CD14-positive monocyte (primary cell): ENCODE measurements at regions not wholly inside any gene's neighbourhood (a gene's known extent, or its start where the extent isn't known, plus 50 kb on each side); places are given as distances from the start of the nearest gene placed in this dataset.

Experiments
- DNase-seq, 3 donors: peaks; one replicate each; pipeline ENCODE4 v3.0.0-alpha.2; 2011 to 2022
- H2AFZ ChIP-seq: 2 replicates; pipeline ENCODE4 v1.6.0; 2012; ENCODE audit warnings: mild to moderate bottlenecking, low read depth, low read length, inconsistent platforms; ENCODE audit not compliant: insufficient read depth, poor library complexity, severe bottlenecking
- H3K27ac ChIP-seq, 2 donors: 1 replicate in 1 of 2; 2 replicates in 1 of 2; pipeline ENCODE4 v1.5.1; 2012 to 2013; ENCODE audit warnings: low read length in 2 of 2, control low read depth in 1 of 2, inconsistent platforms in 1 of 2, low read depth in 1 of 2, mild to moderate bottlenecking in 1 of 2
- H3K27me3 ChIP-seq, 2 donors: one replicate each; pipeline versions ENCODE4 v1.6.0 to v1.6.1; 2011 to 2013; ENCODE audit warnings: low read length in 2 of 2; ENCODE audit not compliant: control insufficient read depth in 2 of 2, insufficient read depth in 2 of 2
- H3K36me3 ChIP-seq, 2 donors: replicated peaks in 1 of 2; 1 replicate in 1 of 2; 2 replicates in 1 of 2; pipeline versions ENCODE4 v1.5.1 to v1.6.1; 2012 to 2013; ENCODE audit warnings: low read length in 2 of 2, control low read depth in 1 of 2, inconsistent platforms in 1 of 2, mild to moderate bottlenecking in 1 of 2; ENCODE audit not compliant: insufficient read depth in 2 of 2, control insufficient read depth in 1 of 2
- H3K4me1 ChIP-seq, 2 donors: 1 replicate in 1 of 2; 2 replicates in 1 of 2; pipeline versions ENCODE4 v1.5.1 to v1.6.1; 2012 to 2013; ENCODE audit warnings: low read length in 2 of 2, control low read depth in 1 of 2, inconsistent platforms in 1 of 2, mild to moderate bottlenecking in 1 of 2, moderate library complexity in 1 of 2; ENCODE audit not compliant: insufficient read depth in 2 of 2, control insufficient read depth in 1 of 2
- H3K4me2 ChIP-seq: replicated peaks from 2 replicates; pipeline ENCODE3; 2012; ENCODE audit warnings: low read length, moderate library complexity, mild to moderate bottlenecking; ENCODE audit not compliant: poor library complexity, severe bottlenecking; ENCODE audit errors: extremely low read depth
- H3K4me3 ChIP-seq, 3 experiments: fragments of 200-600 bp in 1 of 3; sonication (generic) in 1 of 3; replicated peaks in 1 of 3; 1 replicate in 2 of 3; 2 replicates in 1 of 3; pipeline ENCODE4 v1.5.1; 2011 to 2013; ENCODE audit warnings: low read length in 3 of 3, mild to moderate bottlenecking in 3 of 3, control low read depth in 2 of 3, low read depth in 2 of 3, inconsistent platforms in 1 of 3, moderate library complexity in 1 of 3
- H3K79me2 ChIP-seq: 2 replicates; pipeline ENCODE4 v1.6.0; 2012; ENCODE audit warnings: mild to moderate bottlenecking, control low read depth, inconsistent platforms, low read length, moderate library complexity; ENCODE audit not compliant: insufficient read depth
- H3K9ac ChIP-seq: 2 replicates; pipeline ENCODE4 v1.6.0; 2017; ENCODE audit warnings: low read length, mild to moderate bottlenecking; ENCODE audit not compliant: insufficient read depth, poor library complexity, severe bottlenecking
- H3K9me3 ChIP-seq, 2 donors: replicated peaks in 1 of 2; 1 replicate in 1 of 2; 2 replicates in 1 of 2; pipeline versions ENCODE4 v1.5.1 to v1.6.1; 2012 to 2013; ENCODE audit warnings: low read length in 2 of 2, control low read depth in 1 of 2; ENCODE audit not compliant: control insufficient read depth in 1 of 2, insufficient read depth in 1 of 2
- H4K20me1 ChIP-seq: 2 replicates; pipeline ENCODE4 v1.6.0; 2012; ENCODE audit warnings: mild to moderate bottlenecking, low read length, control low read depth, moderate library complexity; ENCODE audit not compliant: insufficient read depth
- H3K27ac Mint-ChIP-seq, 7 donors: one replicate each; pipeline ENCODE4 v1.8.0; 2020; ENCODE audit warnings: mild to moderate bottlenecking in 7 of 7, mixed read lengths in 7 of 7, moderate library complexity in 6 of 7, inconsistent platforms in 2 of 7
- H3K27me3 Mint-ChIP-seq, 3 donors: one replicate each; pipeline ENCODE4 v1.8.0; 2021 to 2022; ENCODE audit warnings: low read depth in 3 of 3, mild to moderate bottlenecking in 3 of 3, mixed read lengths in 3 of 3, moderate library complexity in 3 of 3, inconsistent platforms in 1 of 3
- H3K36me3 Mint-ChIP-seq, 2 donors: one replicate each; pipeline ENCODE4 v1.8.0; 2020; ENCODE audit warnings: mixed read lengths in 2 of 2, inconsistent platforms in 1 of 2, mild to moderate bottlenecking in 1 of 2
- H3K4me1 Mint-ChIP-seq: one replicate; pipeline ENCODE4 v1.8.0; 2020; ENCODE audit warnings: mild to moderate bottlenecking, mixed read lengths
- H3K4me3 Mint-ChIP-seq, 2 donors: one replicate each; pipeline ENCODE4 v1.8.0; 2020; ENCODE audit warnings: mild to moderate bottlenecking in 2 of 2, mixed read lengths in 2 of 2, moderate library complexity in 1 of 2
- H3K9me3 Mint-ChIP-seq, 7 donors: one replicate each; pipeline ENCODE4 v1.8.0; 2020 to 2022; ENCODE audit warnings: mixed read lengths in 7 of 7, mild to moderate bottlenecking in 6 of 7, moderate library complexity in 6 of 7, inconsistent platforms in 2 of 7
- WGBS: methylation state at CpG from one replicate; pipeline ENCODE4 v1.1.5; 2013; ENCODE audit warnings: missing lambda C conversion rate; ENCODE audit not compliant: insufficient coverage; 5-methylcytosine and 5-hydroxymethylcytosine counted together
- intact Hi-C, 2 donors: fragments of 100-400 bp; cut with micrococcal nuclease; formaldehyde crosslinking; loops; one replicate each; pipeline versions ENCODE4 v1.15.0 to v1.15.1; 2023
- TF ChIP-seq, protein P1 (sequence below): fragments of 200-600 bp; IDR thresholded peaks from one replicate; pipeline ENCODE4 v1.8.0; 2022; ENCODE audit warnings: antibody characterized with exemption, mild to moderate bottlenecking

DNA sequence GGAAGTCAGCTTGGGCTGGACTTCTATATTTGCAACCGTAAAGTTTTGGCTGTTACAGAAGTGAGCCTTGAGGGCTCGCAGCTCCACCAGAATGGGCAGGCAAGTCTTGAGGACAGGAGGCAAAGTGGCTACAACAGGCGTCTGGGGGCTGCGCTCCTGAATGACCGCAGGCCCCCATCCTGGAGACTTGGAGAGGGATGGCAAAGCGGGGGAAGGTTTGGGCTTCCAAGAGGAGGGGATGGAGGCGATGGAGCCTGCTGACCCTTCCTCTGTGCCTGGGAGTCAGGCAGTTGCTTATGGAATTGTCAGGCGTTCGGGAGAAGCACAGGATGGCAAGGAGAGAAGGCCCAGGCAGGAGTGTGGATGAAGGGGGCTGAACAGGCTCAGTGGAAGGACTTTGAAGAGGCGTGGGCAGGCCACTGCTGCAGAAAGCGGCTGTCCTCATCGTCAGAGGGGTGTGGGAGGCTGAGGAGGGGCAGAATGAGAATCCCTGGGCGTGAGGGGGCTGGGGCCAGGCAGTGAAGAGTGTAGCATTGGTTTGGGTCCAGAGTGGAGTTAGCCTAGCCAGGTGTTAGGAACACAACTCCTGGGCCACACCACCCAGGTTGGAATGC, 72.3 kb downstream of the INHBB start:
- H3K4me3 Mint-ChIP-seq: no peak overlapping the region
- no peak overlapping the region for H3K27ac ChIP-seq
- no peak overlapping the region for H2AFZ ChIP-seq
- no peaks in the 10 kb centered on the region for H3K79me2 ChIP-seq
- WGBS: 84% methylated on average over 13 of the region's 13 CpGs
- no peaks in the 10 kb centered on the region for H3K36me3 Mint-ChIP-seq
- no peak for DNase-seq
- intact Hi-C loops: no loop called here
- peak overlapping the region in 1 of 7 donors; percentile 73 for H3K27ac Mint-ChIP-seq
- H3K27me3 ChIP-seq: no peaks in the 10 kb centered on the region
- H3K4me3 ChIP-seq: no peak overlapping the region
- H3K36me3 ChIP-seq: no peaks in the 10 kb centered on the region
- no peaks in the 10 kb centered on the region for H3K4me1 Mint-ChIP-seq
- H4K20me1 ChIP-seq: no peaks in the 10 kb centered on the region
- peaks cover 10 to 11% (median 10%) of the 10 kb centered on the region in 3 donors for H3K27me3 Mint-ChIP-seq
- no peak overlapping the region for H3K4me2 ChIP-seq
- H3K9me3 ChIP-seq: no peaks in the 10 kb centered on the region
- H3K4me1 ChIP-seq: no peaks in the 10 kb centered on the region
- H3K9ac ChIP-seq: no peak overlapping the region
- TF ChIP-seq, protein P1, sequence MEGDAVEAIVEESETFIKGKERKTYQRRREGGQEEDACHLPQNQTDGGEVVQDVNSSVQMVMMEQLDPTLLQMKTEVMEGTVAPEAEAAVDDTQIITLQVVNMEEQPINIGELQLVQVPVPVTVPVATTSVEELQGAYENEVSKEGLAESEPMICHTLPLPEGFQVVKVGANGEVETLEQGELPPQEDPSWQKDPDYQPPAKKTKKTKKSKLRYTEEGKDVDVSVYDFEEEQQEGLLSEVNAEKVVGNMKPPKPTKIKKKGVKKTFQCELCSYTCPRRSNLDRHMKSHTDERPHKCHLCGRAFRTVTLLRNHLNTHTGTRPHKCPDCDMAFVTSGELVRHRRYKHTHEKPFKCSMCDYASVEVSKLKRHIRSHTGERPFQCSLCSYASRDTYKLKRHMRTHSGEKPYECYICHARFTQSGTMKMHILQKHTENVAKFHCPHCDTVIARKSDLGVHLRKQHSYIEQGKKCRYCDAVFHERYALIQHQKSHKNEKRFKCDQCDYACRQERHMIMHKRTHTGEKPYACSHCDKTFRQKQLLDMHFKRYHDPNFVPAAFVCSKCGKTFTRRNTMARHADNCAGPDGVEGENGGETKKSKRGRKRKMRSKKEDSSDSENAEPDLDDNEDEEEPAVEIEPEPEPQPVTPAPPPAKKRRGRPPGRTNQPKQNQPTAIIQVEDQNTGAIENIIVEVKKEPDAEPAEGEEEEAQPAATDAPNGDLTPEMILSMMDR: no peak
- no peaks in the 10 kb centered on the region for H3K9me3 Mint-ChIP-seq

- Histone ChIP-seq H3K36me3 (no peaks in the 10 kb centered on the region), H3K4me2 (no peak overlapping the region), H3K4me3 (no peak overlapping the region), H3K9me3 (no peaks in the 10 kb centered on the region), H3K4me1 (no peaks in the 10 kb centered on the region), H3K27me3 (no peaks in the 10 kb centered on the region), H2AFZ (no peak overlapping the region), H4K20me1 (no peaks in the 10 kb centered on the region), H3K9ac (no peak overlapping the region), H3K27ac (no peak overlapping the region), H3K79me2 (no peaks in the 10 kb centered on the region)
- Mint-ChIP-seq H3K27me3 (peaks cover 9 to 12% (median 11%) of the 10 kb centered on the region in 3 donors), H3K4me3 (no peak overlapping the region), H3K36me3 (no peaks in the 10 kb centered on the region), H3K4me1 (no peaks in the 10 kb centered on the region), H3K9me3 (no peaks in the 10 kb centered on the region), H3K27ac (no peak overlapping the region)
- DNase-seq: no peak
- intact Hi-C loops: no loop called here
- TF ChIP-seq, protein P1: no peak
- no CpG with 5 or more reads among the region's 6 CpGs for WGBS
Observed at GRCh38 chr2:120419073-120419472, 73.1 kb downstream of the INHBB start.
